ENCODE measurements at regions not wholly inside any gene's neighbourhood (a gene's known extent, or its start where the extent isn't known, plus 50 kb on each side); places are given as distances from the start of the nearest gene placed in this dataset.
"Not testable (repeated sequence)": the region's sequence is repeated elsewhere in the genome, so short reads cannot be mapped to it uniquely, and the experiment has no call there.

GRCh38 chrX:13476384-13476783 is 93.0 kb upstream of the EGFL6 start:
- no peak for DNase-seq (ENCODE audit: low spot score)

GRCh38 chrX:13474164-13474516 is 95.3 kb upstream of the EGFL6 start:
- DNase-seq (ENCODE audit: low spot score), result no peak

- DNase-seq (ENCODE audit: low spot score), result no peak
Observed at GRCh38 chrX:13473442-13474163, 95.8 kb upstream of the EGFL6 start.

- no peak for DNase-seq (ENCODE audit: low spot score)
Observed at GRCh38 chrX:13472975-13473374, 96.4 kb upstream of the EGFL6 start.

- DNase-seq (ENCODE audit: low spot score), result no peak
Observed at GRCh38 chrX:13471269-13471668, 98.1 kb upstream of the EGFL6 start.

GRCh38 chrX:13470685-13470977 is 98.8 kb upstream of the EGFL6 start:
- DNase-seq (ENCODE audit: low spot score), result no peak

GRCh38 chrX:13469963-13470684 is 99.3 kb upstream of the EGFL6 start:
- peak; percentile 5 for DNase-seq (ENCODE audit: low spot score)

- no peak for DNase-seq (ENCODE audit: low spot score)
Observed at GRCh38 chrX:13468096-13468495, 101.3 kb upstream of the EGFL6 start.

- DNase-seq (ENCODE audit: low spot score), result no peak
Observed at GRCh38 chrX:13467243-13467642, 102.2 kb upstream of the EGFL6 start.

- DNase-seq (ENCODE audit: low spot score), result no peak
Observed at GRCh38 chrX:13464599-13465275, 104.7 kb upstream of the EGFL6 start.

- DNase-seq (ENCODE audit: low spot score), result no peak
Observed at GRCh38 chrX:13463608-13464007, 105.8 kb upstream of the EGFL6 start.

GRCh38 chrX:13452283-13452682 is 117.1 kb upstream of the EGFL6 start:
- DNase-seq (ENCODE audit: low spot score), result no peak

- no peak for DNase-seq (ENCODE audit: low spot score)
Observed at GRCh38 chrX:13449441-13449840, 120.0 kb upstream of the EGFL6 start.

GRCh38 chrX:13448941-13449340 is 120.5 kb upstream of the EGFL6 start:
- no peak for DNase-seq (ENCODE audit: low spot score)

GRCh38 chrX:13441608-13442007 is 121.8 kb upstream of the ATXN3L start:
- DNase-seq (ENCODE audit: low spot score), result not testable (repeated sequence)

- no peak for DNase-seq (ENCODE audit: low spot score)
Observed at GRCh38 chrX:13440176-13440575, 120.3 kb upstream of the ATXN3L start.

- DNase-seq (ENCODE audit: low spot score), result no peak
Observed at GRCh38 chrX:13433298-13433605, 113.4 kb upstream of the ATXN3L start.

GRCh38 chrX:13432414-13433297 is 112.8 kb upstream of the ATXN3L start:
- DNase-seq (ENCODE audit: low spot score), result no peak

- DNase-seq (ENCODE audit: low spot score), result no peak
Observed at GRCh38 chrX:13430136-13430827, 110.4 kb upstream of the ATXN3L start.

- peak; percentile 3 for DNase-seq (ENCODE audit: low spot score)
Observed at GRCh38 chrX:13428053-13428786, 108.4 kb upstream of the ATXN3L start.

GRCh38 chrX:13427441-13428052 is 107.7 kb upstream of the ATXN3L start:
- DNase-seq (ENCODE audit: low spot score), result no peak
